ENCODE measurements at regions not wholly inside any gene's neighbourhood (a gene's known extent, or its start where the extent isn't known, plus 50 kb on each side); places are given as distances from the start of the nearest gene placed in this dataset.
A peak's percentile ranks its signal among the peaks of the same experiment; 100 is the strongest.

DNA sequence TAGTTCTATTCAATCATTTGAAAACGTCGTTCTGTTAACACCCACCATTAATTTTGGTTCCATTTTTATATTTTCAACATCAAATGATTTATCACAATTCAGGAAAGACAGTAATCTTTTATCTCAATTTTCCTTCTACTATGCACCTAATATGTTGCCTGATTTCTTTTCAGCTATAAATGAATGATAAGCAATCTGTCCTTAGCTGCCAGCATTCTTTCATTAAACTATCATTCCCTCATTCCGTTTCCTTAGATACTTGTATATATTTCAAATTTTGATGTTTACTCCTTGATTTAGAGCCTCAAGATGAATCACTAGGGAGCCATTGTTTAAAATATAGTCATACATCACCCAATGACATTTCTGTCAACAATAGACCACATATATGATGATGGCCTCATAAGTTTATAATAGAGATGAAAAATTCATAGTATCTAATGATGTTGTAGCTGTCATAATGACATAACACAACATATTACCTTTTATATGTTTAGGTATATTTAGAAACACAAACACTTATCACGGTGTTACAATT lies 661.7 kb downstream of the IPMK start:
- no peaks in the 10 kb centered on the region for H3K4me1 ChIP-seq (ENCODE audit: low read depth, poor library complexity, severe bottlenecking)
- TF ChIP-seq, protein P1, sequence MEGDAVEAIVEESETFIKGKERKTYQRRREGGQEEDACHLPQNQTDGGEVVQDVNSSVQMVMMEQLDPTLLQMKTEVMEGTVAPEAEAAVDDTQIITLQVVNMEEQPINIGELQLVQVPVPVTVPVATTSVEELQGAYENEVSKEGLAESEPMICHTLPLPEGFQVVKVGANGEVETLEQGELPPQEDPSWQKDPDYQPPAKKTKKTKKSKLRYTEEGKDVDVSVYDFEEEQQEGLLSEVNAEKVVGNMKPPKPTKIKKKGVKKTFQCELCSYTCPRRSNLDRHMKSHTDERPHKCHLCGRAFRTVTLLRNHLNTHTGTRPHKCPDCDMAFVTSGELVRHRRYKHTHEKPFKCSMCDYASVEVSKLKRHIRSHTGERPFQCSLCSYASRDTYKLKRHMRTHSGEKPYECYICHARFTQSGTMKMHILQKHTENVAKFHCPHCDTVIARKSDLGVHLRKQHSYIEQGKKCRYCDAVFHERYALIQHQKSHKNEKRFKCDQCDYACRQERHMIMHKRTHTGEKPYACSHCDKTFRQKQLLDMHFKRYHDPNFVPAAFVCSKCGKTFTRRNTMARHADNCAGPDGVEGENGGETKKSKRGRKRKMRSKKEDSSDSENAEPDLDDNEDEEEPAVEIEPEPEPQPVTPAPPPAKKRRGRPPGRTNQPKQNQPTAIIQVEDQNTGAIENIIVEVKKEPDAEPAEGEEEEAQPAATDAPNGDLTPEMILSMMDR (conservative IDR thresholded peaks at IDR 0.05; ENCODE audit: low read depth, low read length): no peak
- no peak overlapping the region for H2AFZ ChIP-seq (ENCODE audit: low read depth)
- H3K27me3 ChIP-seq (ENCODE audit: insufficient read depth, low read depth): no peaks in the 10 kb centered on the region
- no peaks in the 10 kb centered on the region for H4K20me1 ChIP-seq (ENCODE audit: insufficient read depth)
- H3K9ac ChIP-seq: no peak overlapping the region
- H3K36me3 ChIP-seq (ENCODE audit: insufficient read depth): no peaks in the 10 kb centered on the region
- no peaks in the 10 kb centered on the region for H3K79me2 ChIP-seq (ENCODE audit: insufficient read depth, low read depth)
- H3K27ac ChIP-seq: no peak overlapping the region
- H3K4me3 ChIP-seq (IDR thresholded peaks at IDR 0.05; ENCODE audit: insufficient read depth, low read depth, low read length): no peak overlapping the region
- no peak overlapping the region for H3K4me2 ChIP-seq

DNA sequence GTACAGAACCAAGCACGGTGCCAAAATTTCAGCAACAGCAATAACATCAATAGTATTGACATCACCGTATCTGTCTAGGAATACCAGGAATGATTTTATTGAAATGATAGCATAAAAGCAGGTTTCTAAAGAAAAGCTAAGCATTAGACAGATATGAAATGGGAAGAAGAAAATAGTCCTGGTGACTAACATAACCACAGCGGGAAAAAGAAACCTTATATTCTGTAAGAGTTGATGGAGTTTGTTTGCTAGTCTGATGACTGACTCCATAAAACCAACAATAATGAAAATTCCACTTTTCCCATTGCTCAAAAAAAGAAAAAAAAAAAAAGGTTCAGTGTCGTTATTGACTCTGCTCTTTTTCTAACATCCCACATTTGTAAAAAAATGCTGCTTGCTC lies 668.3 kb downstream of the IPMK start:
- Histone ChIP-seq H3K36me3 (ENCODE audit: insufficient read depth) (no peaks in the 10 kb centered on the region), H2AFZ (ENCODE audit: low read depth) (no peak overlapping the region), H3K4me2 (no peak overlapping the region), H3K27ac (no peak overlapping the region), H3K4me1 (ENCODE audit: low read depth, poor library complexity, severe bottlenecking) (no peaks in the 10 kb centered on the region), H3K4me3 (IDR thresholded peaks at IDR 0.05; ENCODE audit: insufficient read depth, low read depth, low read length) (no peak overlapping the region), H3K27me3 (ENCODE audit: insufficient read depth, low read depth) (no peaks in the 10 kb centered on the region), H3K9ac (no peak overlapping the region), H4K20me1 (ENCODE audit: insufficient read depth) (no peaks in the 10 kb centered on the region), H3K79me2 (ENCODE audit: insufficient read depth, low read depth) (no peaks in the 10 kb centered on the region)
- TF ChIP-seq, protein P1 (conservative IDR thresholded peaks at IDR 0.05; ENCODE audit: low read depth, low read length): no peak

GRCh38 chr10:57593983-57594573 lies 673.6 kb downstream of the IPMK start:
- Histone ChIP-seq H3K4me2 (no peak overlapping the region), H2AFZ (ENCODE audit: low read depth) (no peak overlapping the region), H4K20me1 (ENCODE audit: insufficient read depth) (no peaks in the 10 kb centered on the region), H3K79me2 (ENCODE audit: insufficient read depth, low read depth) (no peaks in the 10 kb centered on the region), H3K9ac (no peak overlapping the region), H3K36me3 (ENCODE audit: insufficient read depth) (no peaks in the 10 kb centered on the region), H3K27ac (no peak overlapping the region), H3K4me1 (ENCODE audit: low read depth, poor library complexity, severe bottlenecking) (no peaks in the 10 kb centered on the region), H3K27me3 (ENCODE audit: insufficient read depth, low read depth) (no peaks in the 10 kb centered on the region), H3K4me3 (IDR thresholded peaks at IDR 0.05; ENCODE audit: insufficient read depth, low read depth, low read length) (no peak overlapping the region)
- TF ChIP-seq, protein P1 (conservative IDR thresholded peaks at IDR 0.05; ENCODE audit: low read depth, low read length): peak; percentile 36; the same call in 1 of the 2 replicates

GRCh38 chr10:57579926-57580325 lies 687.8 kb downstream of the IPMK start:
- Histone ChIP-seq H3K4me3 (IDR thresholded peaks at IDR 0.05; ENCODE audit: insufficient read depth, low read depth, low read length) (no peak overlapping the region), H3K4me2 (no peak overlapping the region), H3K79me2 (ENCODE audit: insufficient read depth, low read depth) (no peaks in the 10 kb centered on the region), H3K27ac (no peak overlapping the region), H3K9ac (no peak overlapping the region), H2AFZ (ENCODE audit: low read depth) (no peak overlapping the region), H3K4me1 (ENCODE audit: low read depth, poor library complexity, severe bottlenecking) (no peaks in the 10 kb centered on the region), H3K36me3 (ENCODE audit: insufficient read depth) (no peaks in the 10 kb centered on the region), H3K27me3 (ENCODE audit: insufficient read depth, low read depth) (no peaks in the 10 kb centered on the region), H4K20me1 (ENCODE audit: insufficient read depth) (no peaks in the 10 kb centered on the region)
- TF ChIP-seq, protein P1 (conservative IDR thresholded peaks at IDR 0.05; ENCODE audit: low read depth, low read length): peak; percentile 62

All from KMS-11 (cell line).